Fibroblast of the aortic adventitia (primary cell): ENCODE measurements at regions not wholly inside any gene's neighbourhood (a gene's known extent, or its start where the extent isn't known, plus 50 kb on each side); places are given as distances from the start of the nearest gene placed in this dataset.
"Not testable (repeated sequence)": the region's sequence is repeated elsewhere in the genome, so short reads cannot be mapped to it uniquely, and the experiment has no call there.

Source experiments
- DNase-seq: peaks from one replicate; pipeline ENCODE4 v3.0.0-alpha.2; 2010; ENCODE audit warnings: low read depth
- H3K4me3 ChIP-seq: 2 replicates; pipeline ENCODE4 v1.5.1; 2011; ENCODE audit warnings: low read depth, mild to moderate bottlenecking, control low read depth, low read length, moderate library complexity
- CTCF ChIP-seq: IDR thresholded peaks from 2 replicates; pipeline ENCODE4 v1.5.1; 2011; ENCODE audit warnings: mild to moderate bottlenecking, low read length, control low read depth, inconsistent platforms; ENCODE audit not compliant: insufficient read depth

GRCh38 chr13:68708336-68708908 lies 1399.2 kb upstream of the ATXN8OS start:
- no peak for TF ChIP-seq CTCF
- no peak for DNase-seq
- no peak overlapping the region for H3K4me3 ChIP-seq

- DNase-seq, H3K4me3 ChIP-seq: not testable (repeated sequence)
These were observed 1401.6 kb upstream of the ATXN8OS start for GRCh38 chr13:68706044-68706443.

GRCh38 chr13:68697551-68697950 lies 1410.1 kb upstream of the ATXN8OS start:
- DNase-seq: no peak
- H3K4me3 ChIP-seq: no peak overlapping the region
- TF ChIP-seq CTCF: no peak

- no peak for TF ChIP-seq CTCF
- no peak for DNase-seq
- no peak overlapping the region for H3K4me3 ChIP-seq
These were observed 1410.7 kb upstream of the ATXN8OS start for GRCh38 chr13:68696907-68697306.

- TF ChIP-seq CTCF: no peak
- no peak for DNase-seq
- H3K4me3 ChIP-seq: no peak overlapping the region
These were observed 1415.6 kb upstream of the ATXN8OS start for GRCh38 chr13:68692049-68692448.

- DNase-seq: no peak
- no peak overlapping the region for H3K4me3 ChIP-seq
- TF ChIP-seq CTCF: no peak
These were observed 1417.1 kb upstream of the ATXN8OS start for GRCh38 chr13:68690567-68690966.

GRCh38 chr13:68676513-68677115 lies 1431.0 kb upstream of the ATXN8OS start:
- TF ChIP-seq CTCF: no peak
- no peak for DNase-seq
- no peak overlapping the region for H3K4me3 ChIP-seq
